HS-5 (cell line): ENCODE measurements at regions not wholly inside any gene's neighbourhood (a gene's known extent, or its start where the extent isn't known, plus 50 kb on each side); places are given as distances from the start of the nearest gene placed in this dataset.

Experiments used
- DNase-seq: peaks from one replicate; pipeline ENCODE4 v3.0.0-alpha.2; 2012; ENCODE audit warnings: low read depth

DNA sequence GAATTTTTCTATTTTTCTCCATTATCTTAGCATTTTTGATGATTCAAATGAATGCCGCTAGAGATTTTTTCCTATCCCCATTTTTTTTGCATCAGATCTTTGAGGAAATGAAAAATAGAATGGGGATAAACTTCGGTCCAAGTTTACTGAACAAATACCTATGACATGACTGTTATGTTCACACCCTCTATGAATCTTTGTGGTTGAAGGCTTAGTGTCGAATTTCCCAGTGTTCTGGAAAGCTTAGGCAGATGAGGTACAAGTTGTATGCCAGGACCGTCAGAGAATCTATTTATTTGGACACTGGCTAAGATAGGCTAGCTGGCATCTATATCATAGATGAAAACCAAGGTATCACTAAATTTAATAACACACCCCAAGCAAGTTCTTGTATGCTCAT is 123.4 kb downstream of the SPCS3 start:
- peak; percentile 74 for DNase-seq

DNA sequence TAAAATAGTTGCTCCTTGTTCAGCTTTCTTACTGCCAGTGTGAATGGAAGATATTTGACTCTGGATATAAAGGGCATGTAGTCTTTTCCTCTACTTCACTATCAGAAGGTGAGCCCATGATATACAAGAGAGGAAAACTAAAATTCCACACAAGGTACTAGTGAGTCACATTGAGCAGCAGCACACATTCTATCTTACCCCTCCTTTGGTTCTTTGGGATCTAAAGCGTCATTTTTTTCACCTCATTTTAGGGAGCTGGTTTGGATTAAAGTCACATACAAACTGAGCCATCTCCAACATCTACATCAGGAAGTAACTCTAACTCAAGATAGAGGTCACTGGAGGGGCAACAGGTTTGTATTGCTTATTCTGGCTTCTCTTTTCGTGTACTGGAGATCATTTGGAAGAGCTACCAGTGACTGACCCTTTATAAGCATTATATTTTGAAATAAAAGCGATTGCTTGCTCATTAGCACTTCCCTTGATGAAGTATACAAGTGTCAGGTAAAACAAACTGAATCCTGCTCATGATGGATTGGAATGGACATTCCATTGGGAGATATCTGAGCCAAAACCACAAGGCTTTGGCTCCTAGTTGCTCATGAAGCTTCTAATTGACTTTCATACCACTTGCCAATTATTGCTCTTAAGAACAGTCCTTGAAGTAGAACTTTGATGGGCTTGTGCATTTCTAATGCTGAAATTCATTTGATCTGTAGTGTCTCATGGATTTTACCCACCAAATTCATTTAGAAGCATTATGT is 124.1 kb downstream of the SPCS3 start:
- DNase-seq = no peak

- peak; percentile 35 for DNase-seq
Measured at GRCh38 chr4:176444741-176445140, 125.0 kb downstream of the SPCS3 start.

DNA sequence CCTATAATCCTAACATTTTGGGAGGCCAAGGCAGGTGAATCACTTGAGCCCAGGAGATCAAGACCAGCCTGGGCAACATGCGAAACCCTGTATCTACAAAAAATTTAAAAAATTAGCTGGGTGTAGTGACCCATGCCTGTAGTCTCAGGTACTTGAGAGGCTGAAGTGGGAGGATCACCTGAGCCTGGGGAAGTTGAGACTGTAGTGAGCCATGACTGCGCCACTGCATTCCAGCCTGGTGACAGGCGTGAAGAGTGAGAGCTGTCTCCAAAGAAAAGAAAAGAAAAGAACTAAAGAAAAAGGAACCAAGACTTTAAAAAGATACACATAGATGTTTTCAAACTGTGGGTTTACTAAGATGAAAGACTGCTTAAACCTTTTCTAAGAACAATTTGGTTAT is 129.0 kb downstream of the SPCS3 start:
- DNase-seq = no peak

DNA sequence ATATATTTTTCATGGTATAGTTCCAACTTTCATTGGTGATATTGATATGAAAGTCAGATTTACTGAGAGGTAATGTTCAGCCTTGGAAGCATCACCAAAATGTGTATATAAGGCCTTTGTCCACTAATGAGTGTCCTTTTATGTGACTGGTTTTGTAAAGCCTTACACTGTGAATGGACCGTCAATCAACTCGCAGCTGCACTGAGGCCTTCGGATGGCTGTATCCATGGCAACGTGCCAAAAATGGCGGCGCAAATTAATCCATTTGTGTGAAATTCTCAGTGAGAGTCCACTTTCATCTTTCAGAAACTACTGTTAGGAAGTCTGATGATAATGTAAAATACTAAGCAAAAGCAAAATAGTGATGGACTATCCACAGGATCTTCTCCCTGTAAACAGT is 131.7 kb downstream of the SPCS3 start:
- DNase-seq = no peak

GRCh38 chr4:176453079-176453478 is 133.3 kb downstream of the SPCS3 start:
- DNase-seq = no peak

GRCh38 chr4:176453658-176454057 is 133.9 kb downstream of the SPCS3 start:
- DNase-seq = no peak

GRCh38 chr4:176464748-176465147 is 145.0 kb downstream of the SPCS3 start:
- DNase-seq = no peak

DNA sequence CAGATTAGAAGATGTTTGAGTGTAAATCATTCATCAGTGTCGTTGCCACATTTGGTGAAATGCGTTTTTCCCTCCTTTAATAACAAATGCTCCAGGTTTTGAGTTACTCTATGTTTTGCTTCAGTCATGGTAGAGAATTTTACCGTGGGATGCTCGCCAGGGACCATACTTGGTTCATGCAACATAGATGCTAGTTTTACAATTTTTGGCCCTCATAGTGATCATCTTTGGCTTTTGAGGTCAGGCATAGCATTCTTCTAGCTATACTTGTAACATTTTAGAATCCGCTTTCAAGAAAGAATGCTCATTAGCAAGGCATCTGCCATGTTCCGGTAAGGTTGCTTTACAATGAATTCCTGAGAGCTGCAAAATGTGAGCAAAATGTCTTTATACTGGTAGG is 147.2 kb downstream of the SPCS3 start:
- no peak for DNase-seq

- DNase-seq = no peak
Measured at GRCh38 chr4:176469546-176469945, 149.8 kb downstream of the SPCS3 start.

DNA sequence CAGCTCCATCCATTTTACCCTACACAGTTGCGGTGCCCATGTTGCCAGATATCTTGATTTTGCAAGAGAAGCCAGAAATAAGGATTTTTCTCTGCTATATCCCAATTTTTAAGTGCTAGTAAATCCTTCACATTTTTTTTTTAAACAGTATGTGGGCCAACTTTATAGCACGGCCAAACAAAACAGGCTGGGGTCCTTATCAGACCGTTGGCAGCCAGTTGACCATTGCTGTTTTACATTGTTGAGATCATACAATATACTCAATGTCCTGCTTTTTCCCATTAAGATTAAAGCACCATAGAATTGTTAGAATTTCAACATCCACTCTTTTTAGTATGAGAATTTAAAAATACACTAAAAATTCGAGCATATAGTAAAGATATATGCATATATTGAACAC is 150.9 kb downstream of the SPCS3 start:
- no peak for DNase-seq

DNA sequence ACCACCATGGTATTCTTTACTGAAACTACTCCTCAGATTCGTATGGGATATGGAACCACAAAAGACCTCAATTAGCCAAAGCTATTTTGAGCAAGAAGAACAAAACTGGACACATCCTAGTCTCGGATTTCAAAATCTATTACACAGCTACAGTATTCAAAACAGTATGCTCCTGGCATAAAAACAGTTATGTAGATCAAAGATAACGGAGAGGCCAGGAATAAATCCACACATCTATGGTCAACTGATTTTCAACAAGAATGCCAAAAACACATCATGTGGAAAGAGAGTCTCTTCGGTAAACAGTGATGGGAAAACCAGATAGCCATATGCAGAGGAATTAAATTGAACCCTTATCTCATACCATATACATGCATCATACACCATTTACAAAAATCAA is 155.3 kb downstream of the SPCS3 start:
- no peak for DNase-seq

DNA sequence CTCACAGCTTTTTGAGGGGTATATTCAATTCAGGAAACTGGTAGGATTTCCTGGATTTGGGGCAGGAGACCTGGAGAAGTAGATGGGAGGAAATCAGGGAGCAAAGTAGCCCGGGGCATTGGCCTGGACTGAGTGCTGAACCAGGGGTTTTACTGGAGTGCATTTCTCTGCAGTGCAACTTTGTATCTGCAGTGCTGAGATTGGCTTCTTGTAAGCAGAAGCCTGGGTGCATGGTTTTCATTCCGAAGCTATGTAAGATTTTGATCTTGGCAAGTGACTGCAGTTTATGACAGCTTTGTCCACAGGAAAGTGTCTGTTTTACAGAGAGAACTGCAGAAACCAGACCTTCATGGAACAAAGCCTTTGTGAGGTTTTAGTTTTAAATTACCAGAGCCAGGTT is 158.3 kb downstream of the SPCS3 start:
- no peak for DNase-seq

DNA sequence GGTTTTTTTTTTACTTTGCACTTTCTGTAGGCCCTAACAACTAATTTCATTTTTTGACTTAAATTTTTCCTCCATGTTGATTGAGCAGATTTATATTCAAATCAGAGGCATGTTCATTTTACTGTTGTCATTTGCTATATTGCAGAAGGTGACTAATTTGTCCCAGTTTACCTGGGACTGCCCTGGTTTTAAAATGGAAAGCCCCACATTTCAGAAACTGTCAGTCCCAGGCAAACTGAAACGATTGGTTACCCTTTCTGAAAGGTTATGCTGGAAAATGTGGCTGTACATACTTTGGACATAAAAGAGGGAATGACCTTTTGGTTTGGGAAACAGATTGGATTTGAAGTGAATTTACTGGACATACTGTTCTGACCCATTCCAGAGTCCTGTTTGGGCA is 160.0 kb downstream of the SPCS3 start:
- no peak for DNase-seq

DNA sequence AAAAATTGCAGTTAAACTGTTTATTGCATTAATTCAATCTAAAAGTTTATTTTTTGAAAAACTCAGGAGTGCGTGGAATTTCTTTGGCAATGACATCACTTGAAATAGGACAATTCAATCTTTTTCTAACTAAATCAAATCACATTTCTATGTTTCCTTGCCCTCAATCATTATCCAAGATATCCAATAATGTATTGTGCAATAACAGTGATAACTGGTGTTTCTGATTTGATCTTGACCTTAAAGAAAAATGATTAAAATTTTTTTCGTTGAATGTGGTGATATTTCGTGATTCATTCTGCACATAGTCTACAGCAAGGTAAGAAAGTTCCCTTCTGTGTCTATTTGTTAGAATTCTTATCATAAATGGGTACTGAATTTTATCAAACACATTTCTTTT is 163.2 kb downstream of the SPCS3 start:
- DNase-seq = no peak

DNA sequence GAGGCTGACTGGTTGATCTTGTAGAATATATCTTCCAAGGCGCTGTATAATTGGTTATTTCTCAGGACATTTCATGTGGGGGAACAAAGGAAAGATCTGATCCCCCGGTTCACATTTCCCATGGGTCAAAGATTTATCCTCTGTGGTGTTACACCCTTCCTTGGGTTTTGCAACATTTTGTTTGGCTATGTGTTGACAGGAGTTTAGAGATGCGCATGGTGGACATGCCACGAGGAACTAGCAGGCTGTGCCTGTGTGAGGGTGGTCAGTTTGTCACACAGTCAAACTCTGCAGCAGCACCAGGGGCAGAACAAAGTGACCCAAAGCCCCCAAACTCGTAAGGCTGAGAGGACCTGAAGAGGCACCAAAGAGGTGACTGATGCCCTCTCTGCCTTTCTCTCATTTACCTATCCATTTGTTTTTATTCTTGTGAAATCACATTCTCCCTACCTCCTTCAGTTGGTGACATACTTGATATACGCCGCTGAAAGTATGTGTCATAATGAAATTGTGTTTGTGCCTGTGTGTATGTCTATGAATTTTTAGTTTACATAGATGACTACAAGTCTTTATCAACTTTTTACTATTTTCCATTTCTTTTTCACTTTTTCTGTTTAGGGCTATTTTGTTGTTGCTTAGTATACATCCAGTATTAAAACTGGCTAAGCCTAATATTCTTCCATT is 164.7 kb downstream of the SPCS3 start:
- DNase-seq = no peak

- DNase-seq = no peak
Measured at GRCh38 chr4:176489001-176489400, 169.2 kb downstream of the SPCS3 start.

DNA sequence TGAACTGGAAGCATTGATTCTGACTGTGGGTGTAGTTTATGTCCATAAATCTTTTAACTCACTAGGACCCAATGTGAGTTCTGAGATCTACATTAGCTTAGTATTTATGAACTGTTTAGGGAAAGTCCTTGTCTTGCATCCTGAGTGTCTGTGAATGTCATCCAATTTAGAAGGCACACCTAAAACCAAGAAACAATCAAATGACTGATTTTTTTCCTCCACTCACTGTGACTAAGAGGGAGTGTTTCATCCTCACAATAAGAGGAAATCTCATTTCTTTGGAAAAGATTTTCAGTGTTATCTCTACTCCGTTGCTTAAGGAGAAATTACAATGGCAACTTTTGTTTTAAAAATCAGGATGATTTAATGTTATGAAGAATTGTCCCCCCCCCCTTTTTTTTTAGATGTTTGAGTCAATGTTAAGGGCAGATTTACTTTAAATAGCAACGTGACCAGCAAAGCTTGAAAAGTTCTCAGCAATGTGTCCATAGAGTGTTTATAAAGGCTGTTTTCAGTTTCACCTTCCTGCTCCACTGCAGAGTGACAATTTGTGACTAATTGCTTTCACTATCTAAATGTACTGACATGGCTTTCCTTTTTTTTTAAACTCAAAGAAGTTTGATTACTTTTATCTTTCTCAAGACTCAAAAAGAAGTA is 173.0 kb downstream of the SPCS3 start:
- no peak for DNase-seq

DNA sequence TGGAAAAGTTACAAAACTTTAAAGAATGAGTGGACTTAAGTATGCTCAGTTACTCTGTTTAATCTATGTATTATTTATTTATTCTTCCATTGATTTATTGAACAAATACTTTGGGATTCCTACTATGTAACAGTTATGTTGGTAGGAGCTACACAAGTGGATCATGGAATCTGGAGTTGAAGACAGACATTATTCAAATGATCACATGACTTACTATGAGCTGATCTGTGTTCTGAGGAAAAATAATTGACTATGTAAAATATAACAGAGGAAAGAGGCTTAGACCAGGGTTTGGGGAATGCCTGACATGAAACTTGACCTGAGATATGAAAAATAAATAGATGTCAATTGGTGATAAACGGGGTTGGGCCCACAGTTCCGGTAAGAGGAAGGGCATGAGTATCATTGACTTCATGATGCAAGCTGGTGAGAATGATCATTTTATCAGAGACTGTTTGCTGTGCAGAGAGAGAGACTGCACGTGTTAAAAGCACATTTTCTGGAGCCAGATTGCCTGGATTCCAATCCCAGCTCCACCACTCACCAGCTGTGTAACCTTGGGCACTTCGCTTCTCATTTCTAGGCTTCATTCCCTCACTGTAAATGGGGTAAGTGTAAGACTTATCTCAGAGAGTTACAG is 179.0 kb downstream of the SPCS3 start:
- no peak for DNase-seq

- DNase-seq = peak; percentile 56
Measured at GRCh38 chr4:176499518-176499917, 179.8 kb downstream of the SPCS3 start.

DNA sequence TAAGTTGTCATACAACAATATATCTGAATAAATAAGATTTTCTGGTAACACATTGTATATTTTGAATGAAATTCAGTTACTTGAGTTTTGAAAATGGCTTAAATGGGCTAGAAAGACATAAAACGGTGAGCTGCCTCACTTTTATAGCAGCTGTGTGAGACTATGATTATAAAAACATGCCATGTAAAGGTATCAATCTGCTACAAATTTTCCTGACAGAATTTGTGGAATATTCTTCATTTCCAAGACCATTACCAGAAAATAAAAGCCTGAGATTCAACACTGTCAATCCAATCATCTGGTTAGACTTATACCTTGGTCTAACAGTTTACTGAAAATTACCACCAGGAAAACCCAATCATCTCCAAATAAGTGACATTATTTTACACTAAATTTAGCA is 181.1 kb downstream of the SPCS3 start:
- no peak for DNase-seq

DNA sequence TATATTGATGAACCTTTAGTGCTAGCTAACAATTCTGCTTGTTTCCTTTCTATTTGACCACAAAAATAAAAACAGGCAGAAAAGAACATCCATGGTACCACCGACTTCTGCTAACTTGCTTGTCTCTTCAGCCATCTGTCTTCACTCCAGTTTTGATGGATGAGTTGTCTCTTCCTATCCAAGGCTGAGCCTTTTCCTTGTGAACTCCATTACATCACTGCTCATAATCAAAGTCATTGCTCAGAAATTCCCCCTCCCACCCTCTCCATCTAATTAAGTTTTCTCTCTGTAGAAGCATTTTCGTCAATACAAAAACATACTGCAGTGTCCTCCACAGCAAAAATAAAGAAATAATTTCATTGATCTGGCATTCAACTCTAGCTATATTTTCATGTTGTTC is 184.4 kb downstream of the SPCS3 start:
- DNase-seq = no peak
